HT1080 (cell line): ENCODE measurements at regions not wholly inside any gene's neighbourhood (a gene's known extent, or its start where the extent isn't known, plus 50 kb on each side); places are given as distances from the start of the nearest gene placed in this dataset.
"Not testable (repeated sequence)": the region's sequence is repeated elsewhere in the genome, so short reads cannot be mapped to it uniquely, and the experiment has no call there.

Experiments
- DNase-seq: peaks from one replicate; pipeline ENCODE4 v3.0.0-alpha.2; 2015; ENCODE audit warnings: low read depth

- DNase-seq, result no peak
Observed at GRCh38 chr9:19656704-19657103, 132.1 kb downstream of the SLC24A2 start.

DNA sequence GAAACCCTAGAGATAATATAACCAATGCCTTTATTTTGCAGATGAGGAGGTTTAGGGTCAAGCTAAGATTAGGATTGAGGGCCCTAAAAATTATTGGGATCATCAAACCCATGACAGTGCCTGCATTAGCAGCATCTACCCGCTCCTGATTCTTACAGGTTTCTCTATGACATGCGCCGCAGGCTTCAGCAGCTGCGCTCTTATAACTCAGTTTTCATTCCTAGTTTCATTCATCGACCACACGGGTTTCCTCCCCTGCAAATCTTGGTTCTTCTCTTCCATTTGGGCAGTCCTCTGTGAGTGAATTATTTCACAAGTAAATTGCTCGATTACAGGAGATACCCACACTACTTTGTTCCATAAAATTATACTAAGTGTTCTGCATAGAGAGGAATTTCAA is 137.2 kb downstream of the SLC24A2 start:
- no peak for DNase-seq

GRCh38 chr9:19650312-19650711 is 138.5 kb downstream of the SLC24A2 start:
- no peak for DNase-seq

DNA sequence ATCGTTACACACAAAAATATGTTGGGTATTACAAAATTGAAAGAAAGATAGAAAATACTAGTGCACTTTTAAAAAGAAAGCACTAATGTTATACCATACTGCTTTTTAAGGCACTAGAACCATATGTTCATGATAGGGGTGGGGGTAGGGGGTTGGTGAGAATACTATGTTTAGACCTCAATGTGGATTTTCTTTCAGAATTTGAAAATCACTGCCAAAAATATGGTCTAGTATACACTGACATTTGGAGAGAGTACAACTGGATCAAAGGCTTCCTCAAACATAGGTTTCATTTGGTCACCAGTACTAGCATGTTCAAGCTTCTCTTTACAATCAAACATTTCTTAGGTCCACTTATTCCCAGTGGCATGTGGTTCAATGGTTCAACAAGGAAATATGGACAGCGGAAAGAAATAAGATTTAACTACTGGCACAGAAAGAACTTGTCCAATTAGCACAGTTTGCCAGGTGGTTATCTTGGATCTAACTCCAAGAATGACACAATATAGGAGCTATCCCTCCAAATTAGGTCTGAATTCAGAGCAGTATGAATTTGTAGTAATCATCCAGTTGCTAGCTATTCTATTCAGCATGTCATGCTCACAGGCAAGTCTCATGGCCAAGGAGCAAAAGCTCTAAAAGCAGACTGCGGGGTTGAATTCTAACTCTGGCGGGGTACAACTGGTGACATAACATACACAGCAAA is 139.3 kb downstream of the SLC24A2 start:
- no peak for DNase-seq

- DNase-seq, result no peak
Observed at GRCh38 chr9:19648672-19649071, 140.2 kb downstream of the SLC24A2 start.

DNA sequence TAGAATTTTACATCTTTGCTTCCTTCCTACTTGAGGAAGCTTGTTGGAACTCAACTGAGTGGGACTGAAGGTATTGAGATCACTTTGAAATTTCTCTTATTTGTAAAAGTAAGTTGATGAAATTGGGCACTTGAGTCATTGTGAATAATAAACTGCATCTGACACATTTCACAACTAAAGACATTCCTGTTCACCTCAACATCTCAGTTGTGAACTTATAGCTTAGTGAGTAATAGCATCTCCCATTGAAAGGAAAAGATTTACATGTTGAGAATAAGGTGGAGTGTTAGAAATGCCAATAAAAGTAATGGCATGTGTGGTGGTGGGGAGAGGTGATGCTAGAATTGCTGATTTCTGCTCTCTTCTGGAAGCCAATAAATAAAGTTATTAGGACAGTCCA is 145.0 kb downstream of the SLC24A2 start:
- no peak for DNase-seq

DNA sequence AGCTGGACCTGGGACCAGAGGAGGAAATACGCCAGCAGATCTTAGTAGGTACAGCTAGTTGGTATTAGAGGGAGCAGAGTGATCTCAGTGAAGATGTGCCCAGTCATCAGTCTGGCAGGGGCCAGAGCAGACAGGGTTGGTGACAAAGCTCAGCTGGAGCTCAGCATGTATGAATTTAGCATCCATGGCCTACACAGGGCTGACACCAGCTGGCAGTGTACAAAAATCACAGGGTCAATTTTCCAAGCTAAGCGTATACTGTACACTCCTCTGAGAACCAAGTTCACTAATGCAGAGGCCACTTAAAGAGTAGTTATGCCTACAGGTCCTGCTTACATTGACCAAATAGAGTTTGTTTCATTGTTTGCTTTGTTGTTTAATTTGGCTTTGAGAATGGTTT is 146.6 kb downstream of the SLC24A2 start:
- DNase-seq, result no peak

DNA sequence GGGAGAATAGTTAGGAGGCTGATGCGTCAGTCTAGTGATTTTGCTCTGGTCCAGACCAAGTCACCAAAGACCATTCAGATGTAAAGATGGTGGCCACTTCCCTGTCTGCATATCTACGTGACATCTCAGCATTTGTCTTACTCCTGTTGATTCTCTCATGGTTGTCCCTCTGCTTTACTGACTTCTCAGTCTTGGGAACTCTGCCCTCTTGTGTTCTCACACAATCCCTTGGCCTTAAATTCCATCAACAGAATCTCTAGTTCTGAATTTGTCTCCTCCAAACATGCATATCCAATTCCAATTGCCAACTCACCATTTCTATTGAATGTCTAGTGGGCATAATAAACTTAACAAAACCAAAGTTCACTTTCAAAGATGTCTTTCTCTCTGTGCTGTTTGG is 147.8 kb downstream of the SLC24A2 start:
- no peak for DNase-seq

- DNase-seq, result no peak
Observed at GRCh38 chr9:19640014-19640413, 148.8 kb downstream of the SLC24A2 start.

DNA sequence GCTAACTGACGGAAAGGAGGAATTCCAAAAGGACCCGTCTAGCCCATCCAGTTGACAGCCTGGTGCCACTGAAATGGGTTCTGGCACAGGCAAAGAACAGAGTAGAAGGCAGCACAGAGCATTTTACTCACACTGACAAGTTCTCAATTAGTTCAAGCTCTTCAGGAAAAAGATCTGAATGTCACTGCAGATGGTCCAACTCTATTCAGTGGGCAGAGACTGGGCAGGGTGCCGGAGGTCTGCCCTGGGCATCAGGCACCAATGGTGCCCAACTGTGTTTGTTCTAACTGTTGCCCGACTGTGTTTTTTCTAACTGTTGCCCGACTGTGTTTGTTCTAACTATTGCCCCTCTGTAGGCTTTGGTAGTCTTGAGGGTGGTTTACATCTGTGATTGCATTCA is 151.8 kb downstream of the SLC24A2 start:
- DNase-seq, result no peak

- DNase-seq, result no peak
Observed at GRCh38 chr9:19634881-19635280, 154.0 kb downstream of the SLC24A2 start.

DNA sequence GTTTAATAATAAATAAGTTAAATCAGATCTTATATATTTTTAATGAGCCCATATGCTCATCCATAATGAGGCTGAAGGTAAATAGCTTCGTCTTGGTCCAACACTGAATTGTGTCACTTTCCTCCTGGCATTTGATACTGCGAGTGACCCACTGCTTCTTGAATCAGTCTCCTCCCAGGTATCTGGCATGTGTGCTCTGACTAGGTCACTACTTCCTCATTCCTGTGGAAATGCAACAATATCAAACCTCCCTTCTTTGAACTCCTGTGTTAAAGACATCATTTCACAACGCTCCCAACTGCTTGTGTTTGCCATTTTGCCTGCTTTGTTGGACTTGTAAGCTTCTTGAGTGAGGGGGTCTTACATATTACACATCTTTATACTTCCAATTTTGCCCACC is 157.7 kb downstream of the SLC24A2 start:
- DNase-seq, result no peak

DNA sequence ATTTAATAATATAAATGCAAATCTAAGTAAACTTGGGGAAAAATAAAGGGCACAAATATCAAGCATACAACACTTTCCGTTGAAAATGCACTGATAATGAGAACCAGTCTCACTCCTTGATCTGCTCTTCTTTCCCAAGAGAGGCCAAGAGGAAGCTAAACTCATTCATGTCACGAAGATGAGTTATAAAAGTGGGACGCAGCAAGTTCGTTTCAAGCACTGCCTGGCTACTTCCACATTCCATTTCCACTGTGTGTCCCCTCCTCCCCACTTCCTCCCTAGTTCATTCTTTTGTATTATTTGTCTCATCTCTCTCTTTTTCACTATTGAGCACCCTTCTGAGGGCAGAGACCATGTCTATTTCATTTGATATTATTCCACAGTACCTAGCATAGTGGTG is 158.1 kb downstream of the SLC24A2 start:
- no peak for DNase-seq

DNA sequence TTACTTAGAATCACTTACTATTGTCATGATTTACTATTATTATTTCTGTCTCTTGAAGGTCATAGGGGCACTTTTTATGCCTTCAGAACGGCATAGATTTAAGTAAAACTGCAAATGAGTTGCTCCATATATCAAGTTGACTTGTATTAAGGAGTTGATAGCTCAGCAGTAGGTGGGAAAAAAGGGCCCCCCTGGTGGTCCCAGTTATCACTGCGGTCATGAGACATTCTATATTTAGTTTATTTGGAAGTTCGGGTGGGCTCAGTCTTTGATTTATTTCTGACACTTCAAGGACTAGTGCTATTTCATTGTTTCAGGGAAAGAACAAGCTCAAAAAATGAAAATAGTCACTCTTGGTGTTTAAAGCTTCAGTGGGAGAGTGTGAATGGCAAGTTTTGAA is 159.3 kb downstream of the SLC24A2 start:
- no peak for DNase-seq

- not testable (repeated sequence) for DNase-seq
Observed at GRCh38 chr9:19625426-19625825, 163.4 kb downstream of the SLC24A2 start.

DNA sequence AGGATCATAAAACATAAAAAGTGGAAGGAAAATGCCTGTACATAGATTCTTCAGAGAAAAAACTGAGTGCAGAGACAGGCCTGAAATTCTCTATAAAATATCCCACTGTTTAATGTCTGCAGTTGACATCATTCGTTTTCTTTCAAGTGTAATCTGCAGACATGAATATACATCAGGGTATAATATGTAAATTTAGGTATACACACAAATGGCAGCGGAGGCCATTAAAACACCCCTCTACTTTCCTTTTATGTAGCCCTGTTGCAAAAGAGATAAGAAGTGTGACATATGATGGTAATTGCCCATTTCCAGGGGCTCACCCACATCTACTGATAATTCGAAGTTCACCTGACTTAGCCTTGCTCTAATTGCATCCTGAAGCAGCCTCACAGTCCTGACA is 164.3 kb downstream of the SLC24A2 start:
- DNase-seq, result no peak

DNA sequence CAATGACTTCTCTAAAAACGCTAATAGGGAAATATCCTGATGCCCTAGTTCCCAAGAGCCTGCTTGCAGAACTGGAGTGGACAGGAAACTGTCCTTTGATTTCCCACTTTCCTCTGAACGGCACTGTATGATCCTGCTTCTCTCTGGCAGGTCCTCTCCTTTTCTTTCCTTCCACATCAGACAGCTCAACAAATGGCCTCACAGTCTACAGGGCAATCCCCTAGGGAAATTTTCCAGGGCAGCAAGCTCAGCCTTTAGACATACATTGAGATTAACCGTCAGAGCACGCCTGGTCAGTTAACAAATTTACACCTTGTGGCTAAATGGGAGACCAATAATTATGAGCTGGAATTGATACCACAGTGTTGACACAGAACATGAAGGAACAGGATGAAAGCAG is 164.9 kb downstream of the SLC24A2 start:
- no peak for DNase-seq

- DNase-seq, result no peak
Observed at GRCh38 chr9:19620326-19620725, 168.5 kb downstream of the SLC24A2 start.

- no peak for DNase-seq
Observed at GRCh38 chr9:19619221-19619620, 169.6 kb downstream of the SLC24A2 start.

- no peak for DNase-seq
Observed at GRCh38 chr9:19618816-19619215, 170.0 kb downstream of the SLC24A2 start.

DNA sequence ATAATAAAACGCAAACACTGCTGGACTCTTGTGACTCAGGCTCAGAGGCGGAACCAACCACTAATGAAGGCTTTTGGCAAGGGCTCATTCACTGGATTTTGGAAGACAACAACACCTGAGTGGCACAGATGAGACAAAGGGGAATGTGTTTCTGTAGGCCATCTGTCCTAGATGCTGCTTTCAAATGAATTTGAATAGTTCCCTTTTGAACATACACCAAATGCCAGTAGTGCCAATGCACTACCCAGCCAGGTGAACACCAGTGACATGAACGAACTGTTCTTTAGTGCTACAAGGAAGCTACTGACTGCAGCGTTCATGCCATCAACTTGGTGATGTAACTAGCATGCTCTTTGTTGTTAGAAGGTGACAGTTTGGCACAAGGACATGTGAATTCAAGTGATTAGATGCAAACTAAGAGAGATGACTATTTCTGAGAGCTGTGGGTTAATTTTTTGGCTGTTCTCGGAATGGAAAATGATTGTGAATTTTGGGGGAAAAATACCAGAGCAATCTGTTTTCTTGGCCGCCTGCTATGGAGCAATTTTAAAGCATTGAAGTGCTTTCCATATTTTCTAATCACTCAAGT is 173.7 kb downstream of the SLC24A2 start:
- DNase-seq, result no peak

DNA sequence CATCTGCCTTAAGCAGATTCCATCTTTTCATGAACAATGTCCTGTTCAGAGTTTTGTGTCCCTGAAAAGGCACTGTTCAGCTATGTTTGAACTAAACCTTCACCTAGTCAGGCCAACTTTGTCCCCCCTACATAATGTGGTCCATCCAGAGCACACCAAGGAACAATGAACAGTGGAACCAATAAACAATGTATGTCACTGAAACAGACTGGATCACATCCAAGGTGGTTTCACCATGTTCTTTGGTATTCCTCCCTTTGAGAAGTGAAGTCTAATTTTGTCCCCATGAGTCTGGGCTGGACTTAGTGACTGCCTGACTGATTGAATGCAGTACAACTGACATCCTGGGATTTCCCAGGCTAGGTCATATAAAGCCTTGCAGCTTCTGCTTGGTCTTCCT is 174.5 kb downstream of the SLC24A2 start:
- DNase-seq, result no peak

GRCh38 chr9:19600538-19600937 is 188.3 kb downstream of the SLC24A2 start:
- DNase-seq, result no peak

DNA sequence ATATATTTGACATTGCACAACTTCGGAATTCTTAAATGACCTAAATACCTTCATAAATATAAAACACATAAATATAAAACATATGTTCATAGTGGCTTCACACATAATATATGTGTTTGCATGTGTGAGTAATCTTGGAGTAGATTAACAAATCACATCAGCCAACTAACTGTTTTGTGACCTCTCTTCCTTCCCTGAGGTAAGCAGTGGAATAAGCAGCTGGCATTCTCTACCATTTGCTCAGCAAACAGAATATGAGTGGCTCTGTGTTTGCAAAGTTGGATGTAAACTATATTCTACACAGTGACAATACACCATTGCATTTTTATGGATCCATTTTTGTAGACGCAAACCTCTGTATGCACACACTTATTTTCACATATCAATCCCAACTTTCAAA is 189.9 kb downstream of the ACER2 start:
- no peak for DNase-seq
